Neural progenitor cell (in vitro differentiated cells): ENCODE measurements at regions not wholly inside any gene's neighbourhood (a gene's known extent, or its start where the extent isn't known, plus 50 kb on each side); places are given as distances from the start of the nearest gene placed in this dataset.

ENCODE experiments used
- DNase-seq: peaks from one replicate; pipeline ENCODE4 v3.0.0-alpha.2; 2016; ENCODE audit warnings: low spot score
- H2AFZ ChIP-seq: fragments of 200-600 bp; sonication (generic); replicated peaks from 2 replicates; pipeline ENCODE4 v1.6.1; 2016; ENCODE audit warnings: antibody characterized with exemption
- H3F3A ChIP-seq: fragments of 200-600 bp; sonication (generic); 2 replicates; pipeline ENCODE4 v1.6.1; 2016; ENCODE audit warnings: antibody characterized with exemption, low read depth
- H3K27ac ChIP-seq: fragments of 200-600 bp; sonication (generic); 2 replicates; pipeline ENCODE4 v1.5.1; 2016; ENCODE audit warnings: mild to moderate bottlenecking
- H3K27me3 ChIP-seq: fragments of 200-600 bp; sonication (generic); 2 replicates; pipeline ENCODE4 v1.6.1; 2016; ENCODE audit warnings: mild to moderate bottlenecking, moderate library complexity
- H3K36me3 ChIP-seq: fragments of 200-600 bp; sonication (generic); 2 replicates; pipeline ENCODE4 v1.5.1; 2016
- H3K4me1 ChIP-seq: fragments of 200-600 bp; sonication (generic); 2 replicates; pipeline ENCODE4 v1.6.1; 2016; ENCODE audit warnings: mixed run types
- H3K4me2 ChIP-seq: fragments of 200-600 bp; sonication (generic); 2 replicates; pipeline ENCODE4 v1.6.1; 2016
- H3K4me3 ChIP-seq: fragments of 200-600 bp; sonication (generic); 2 replicates; pipeline ENCODE4 v1.5.1; 2016
- H3K79me2 ChIP-seq: fragments of 200-600 bp; sonication (generic); 2 replicates; pipeline ENCODE4 v1.6.1; 2016; ENCODE audit warnings: low read depth
- H3K9ac ChIP-seq: fragments of 200-600 bp; sonication (generic); 2 replicates; pipeline ENCODE4 v1.6.1; 2016
- H3K9me3 ChIP-seq: fragments of 200-600 bp; sonication (generic); 2 replicates; pipeline ENCODE4 v1.5.1; 2016; ENCODE audit warnings: low read depth
- H4K20me1 ChIP-seq: fragments of 200-600 bp; sonication (generic); 2 replicates; pipeline ENCODE4 v1.6.1; 2016; ENCODE audit warnings: low read depth
- H3K27ac Mint-ChIP-seq: 3 replicates; pipeline ENCODE4 v1.8.0; 2021; ENCODE audit warnings: mixed read lengths
- H3K27me3 Mint-ChIP-seq: 2 replicates; pipeline ENCODE4 v1.8.0; 2022; ENCODE audit warnings: low read depth, mild to moderate bottlenecking, inconsistent platforms, moderate library complexity, mixed read lengths; ENCODE audit not compliant: insufficient read depth
- H3K36me3 Mint-ChIP-seq: 3 replicates; pipeline ENCODE4 v1.8.0; 2021; ENCODE audit warnings: mixed read lengths
- H3K4me1 Mint-ChIP-seq: 3 replicates; pipeline ENCODE4 v1.8.0; 2021; ENCODE audit warnings: mixed read lengths
- H3K4me3 Mint-ChIP-seq: 3 replicates; pipeline ENCODE4 v1.8.0; 2021; ENCODE audit warnings: mild to moderate bottlenecking, moderate library complexity, mixed read lengths
- H3K9me3 Mint-ChIP-seq: 3 replicates; pipeline ENCODE4 v1.8.0; 2020; ENCODE audit warnings: mixed read lengths
- EZH2 ChIP-seq: fragments of 200-600 bp; sonication (generic); IDR thresholded peaks from 2 replicates; pipeline ENCODE4 v1.6.1; 2017; ENCODE audit warnings: antibody characterized with exemption, mild to moderate bottlenecking, moderate library complexity
- EZH2phosphoT487 ChIP-seq: fragments of 200-600 bp; sonication (generic); IDR thresholded peaks from 2 replicates; pipeline ENCODE4 v1.6.1; 2017; ENCODE audit warnings: antibody characterized with exemption
- TF ChIP-seq, protein P1 (sequence below): fragments of 200-600 bp; sonication (generic); IDR thresholded peaks from 2 replicates; pipeline ENCODE4 v1.5.1; 2017; ENCODE audit warnings: antibody characterized with exemption, mild to moderate bottlenecking

DNA sequence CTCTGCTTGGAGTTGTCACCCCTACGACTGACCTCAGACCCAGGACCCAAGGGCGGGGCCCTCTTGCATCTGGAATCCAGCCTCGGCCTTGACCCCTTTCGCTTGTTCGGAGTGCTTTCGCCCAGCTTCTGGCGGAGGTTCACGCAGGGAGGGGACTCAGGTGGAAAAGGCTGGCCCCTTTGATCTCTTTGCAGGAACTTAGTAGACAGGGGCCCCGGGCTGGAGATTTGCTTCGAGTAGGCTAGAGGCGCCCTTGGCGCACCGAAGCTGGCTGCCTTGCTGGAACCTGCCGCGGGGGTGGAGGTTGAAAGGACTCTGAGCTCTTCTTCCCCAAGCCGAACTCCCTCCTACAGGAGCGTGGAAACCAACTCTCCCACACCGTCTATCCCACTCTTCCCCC, 255.1 kb downstream of the OTUD1 start:
- Histone ChIP-seq H3F3A (peaks cover 4% of the 10 kb centered on the region), H3K27ac (no peak overlapping the region), H3K4me2 (peak overlapping the region; percentile 97), H3K9me3 (no peaks in the 10 kb centered on the region), H2AFZ (peak overlapping the region; percentile 95), H3K79me2 (no peaks in the 10 kb centered on the region), H4K20me1 (peaks cover 31% of the 10 kb centered on the region), H3K4me3 (peak overlapping the region; percentile 69), H3K4me1 (peaks cover 10% of the 10 kb centered on the region), H3K27me3 (peaks cover 100% of the 10 kb centered on the region), H3K9ac (no peak overlapping the region), H3K36me3 (no peaks in the 10 kb centered on the region)
- Mint-ChIP-seq H3K4me3 (peak overlapping the region; percentile 87), H3K27ac (no peak overlapping the region), H3K4me1 (peaks cover 18% of the 10 kb centered on the region), H3K9me3 (no peaks in the 10 kb centered on the region), H3K27me3 (peaks cover 43% of the 10 kb centered on the region), H3K36me3 (no peaks in the 10 kb centered on the region)
- peak; percentile 48 for DNase-seq
- TF ChIP-seq, protein P1, sequence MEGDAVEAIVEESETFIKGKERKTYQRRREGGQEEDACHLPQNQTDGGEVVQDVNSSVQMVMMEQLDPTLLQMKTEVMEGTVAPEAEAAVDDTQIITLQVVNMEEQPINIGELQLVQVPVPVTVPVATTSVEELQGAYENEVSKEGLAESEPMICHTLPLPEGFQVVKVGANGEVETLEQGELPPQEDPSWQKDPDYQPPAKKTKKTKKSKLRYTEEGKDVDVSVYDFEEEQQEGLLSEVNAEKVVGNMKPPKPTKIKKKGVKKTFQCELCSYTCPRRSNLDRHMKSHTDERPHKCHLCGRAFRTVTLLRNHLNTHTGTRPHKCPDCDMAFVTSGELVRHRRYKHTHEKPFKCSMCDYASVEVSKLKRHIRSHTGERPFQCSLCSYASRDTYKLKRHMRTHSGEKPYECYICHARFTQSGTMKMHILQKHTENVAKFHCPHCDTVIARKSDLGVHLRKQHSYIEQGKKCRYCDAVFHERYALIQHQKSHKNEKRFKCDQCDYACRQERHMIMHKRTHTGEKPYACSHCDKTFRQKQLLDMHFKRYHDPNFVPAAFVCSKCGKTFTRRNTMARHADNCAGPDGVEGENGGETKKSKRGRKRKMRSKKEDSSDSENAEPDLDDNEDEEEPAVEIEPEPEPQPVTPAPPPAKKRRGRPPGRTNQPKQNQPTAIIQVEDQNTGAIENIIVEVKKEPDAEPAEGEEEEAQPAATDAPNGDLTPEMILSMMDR, result no peak
- TF ChIP-seq EZH2phosphoT487 (no peak), EZH2 (no peak)

DNA sequence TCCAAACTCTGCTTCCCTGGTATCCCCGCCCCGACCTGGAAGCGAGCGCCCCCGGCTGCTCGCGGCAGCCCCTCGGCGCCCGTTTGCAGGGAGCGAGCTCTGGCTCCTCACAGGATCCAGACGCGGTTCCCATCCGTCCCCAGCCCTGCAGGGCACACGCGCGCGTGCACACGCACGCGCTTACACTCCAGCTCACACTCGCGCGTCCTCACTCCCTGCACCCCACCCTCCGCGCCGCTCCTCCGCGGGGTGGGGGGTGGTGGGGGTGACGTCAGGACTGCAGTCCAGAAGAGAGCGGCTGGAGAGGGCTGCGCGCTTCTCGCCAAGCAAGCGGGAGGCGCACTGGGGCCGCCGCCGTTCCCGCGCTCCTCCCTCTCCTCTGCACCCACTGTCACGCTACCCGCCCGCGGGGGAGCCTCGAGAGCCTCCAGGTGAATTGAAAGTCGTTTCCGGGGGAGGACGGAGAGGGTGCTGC, 255.6 kb downstream of the OTUD1 start:
- peak; percentile 78 for DNase-seq
- Mint-ChIP-seq H3K9me3 (no peaks in the 10 kb centered on the region), H3K4me3 (peak overlapping the region; percentile 87), H3K27me3 (peaks cover 44% of the 10 kb centered on the region), H3K4me1 (peaks cover 18% of the 10 kb centered on the region), H3K27ac (no peak overlapping the region), H3K36me3 (no peaks in the 10 kb centered on the region)
- Histone ChIP-seq H3K27me3 (peaks cover 100% of the 10 kb centered on the region), H3K79me2 (no peaks in the 10 kb centered on the region), H3K36me3 (no peaks in the 10 kb centered on the region), H3K4me3 (peak overlapping the region; percentile 69), H3K9ac (no peak overlapping the region), H4K20me1 (peaks cover 31% of the 10 kb centered on the region), H3K9me3 (no peaks in the 10 kb centered on the region), H3K27ac (no peak overlapping the region), H2AFZ (peak overlapping the region; percentile 95), H3K4me2 (peak overlapping the region; percentile 97), H3K4me1 (peaks cover 10% of the 10 kb centered on the region), H3F3A (peaks cover 4% of the 10 kb centered on the region)
- TF ChIP-seq, protein P1, result peak; percentile 25
- TF ChIP-seq EZH2phosphoT487 (peak; percentile 97), EZH2 (peak; percentile 99)

DNA sequence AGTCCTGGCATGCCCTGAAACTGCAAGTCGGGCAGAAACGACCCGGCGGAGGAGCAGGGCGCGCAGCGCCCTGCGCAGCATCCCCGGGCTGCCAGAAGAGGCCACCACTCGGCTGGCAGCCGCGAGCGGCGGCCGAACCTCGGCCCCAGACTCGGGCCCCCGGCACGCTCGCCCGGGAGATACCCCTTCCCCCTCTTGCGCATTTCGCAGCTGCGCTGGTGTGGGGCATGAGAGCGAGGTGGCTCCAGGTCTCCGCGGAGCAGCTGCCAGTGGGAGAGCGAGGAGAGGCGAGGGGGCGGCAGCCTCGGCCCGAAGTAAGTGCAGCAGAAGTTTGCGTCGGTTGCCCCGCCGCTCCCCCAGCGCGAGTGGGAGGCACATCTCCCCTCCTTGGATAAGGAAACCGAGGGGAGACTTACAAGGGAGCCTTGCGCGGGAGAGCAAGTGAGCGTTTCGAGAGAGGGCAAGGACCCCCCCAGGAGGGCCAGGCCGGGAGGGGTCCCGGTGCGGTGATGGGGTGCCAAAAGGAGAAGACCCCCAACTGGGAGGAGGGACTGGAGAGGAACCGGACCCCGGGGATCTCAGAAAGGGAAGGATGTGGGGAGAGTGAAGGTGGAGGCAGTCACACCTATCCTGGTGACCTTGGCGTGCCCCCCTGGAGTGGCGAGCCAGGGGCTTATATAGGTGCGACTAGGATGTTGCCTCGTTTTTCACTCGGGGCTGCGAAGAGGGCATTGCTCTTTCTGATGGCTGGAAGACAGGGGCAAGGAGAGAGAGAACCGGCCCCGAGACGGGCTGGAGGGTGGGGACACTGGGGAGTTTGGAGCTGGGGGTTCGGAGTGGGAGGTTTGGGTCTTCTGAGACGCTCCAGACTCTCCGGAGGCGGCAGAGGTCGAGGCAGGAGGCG, 256.3 kb downstream of the OTUD1 start:
- peaks cover 18% of the 10 kb centered on the region for H3K4me1 Mint-ChIP-seq
- no peak overlapping the region for H3K27ac ChIP-seq
- no peaks in the 10 kb centered on the region for H3K36me3 ChIP-seq
- H4K20me1 ChIP-seq, result peaks cover 31% of the 10 kb centered on the region
- H2AFZ ChIP-seq, result peak overlapping the region; percentile 95
- H3K9me3 Mint-ChIP-seq, result no peaks in the 10 kb centered on the region
- H3K27me3 Mint-ChIP-seq, result peaks cover 44% of the 10 kb centered on the region
- peaks cover 100% of the 10 kb centered on the region for H3K27me3 ChIP-seq
- H3F3A ChIP-seq, result peaks cover 4% of the 10 kb centered on the region
- H3K4me1 ChIP-seq, result peaks cover 10% of the 10 kb centered on the region
- H3K4me2 ChIP-seq, result peak overlapping the region; percentile 97
- peak; percentile 78 for DNase-seq
- no peaks in the 10 kb centered on the region for H3K9me3 ChIP-seq
- H3K36me3 Mint-ChIP-seq, result no peaks in the 10 kb centered on the region
- no peaks in the 10 kb centered on the region for H3K79me2 ChIP-seq
- peak overlapping the region; percentile 69 for H3K4me3 ChIP-seq
- no peak overlapping the region for H3K27ac Mint-ChIP-seq
- no peak overlapping the region for H3K9ac ChIP-seq
- H3K4me3 Mint-ChIP-seq, result peak overlapping the region; percentile 87
- peak; percentile 67 for TF ChIP-seq EZH2phosphoT487
- TF ChIP-seq, protein P1, result peak; percentile 44
- peak; percentile 89 for TF ChIP-seq EZH2
